H54 (cell line): ENCODE measurements at regions not wholly inside any gene's neighbourhood (a gene's known extent, or its start where the extent isn't known, plus 50 kb on each side); places are given as distances from the start of the nearest gene placed in this dataset.
"Not testable (repeated sequence)": the region's sequence is repeated elsewhere in the genome, so short reads cannot be mapped to it uniquely, and the experiment has no call there.

Experiments used
- DNase-seq: peaks from one replicate; pipeline ENCODE4 v3.0.0; 2011; ENCODE audit warnings: low spot score, mixed read lengths; ENCODE audit not compliant: insufficient read length
- FAIRE-seq: peaks from 3 replicates; lab custom pipeline; 2011; peaks lifted over from hg19 to GRCh38; lab: Jason Lieb, UNC
- POLR2A ChIP-seq: IDR thresholded peaks from 2 replicates; pipeline ENCODE4 v1.6.1; 2011; ENCODE audit warnings: low read depth, mild to moderate bottlenecking, low read length

DNA sequence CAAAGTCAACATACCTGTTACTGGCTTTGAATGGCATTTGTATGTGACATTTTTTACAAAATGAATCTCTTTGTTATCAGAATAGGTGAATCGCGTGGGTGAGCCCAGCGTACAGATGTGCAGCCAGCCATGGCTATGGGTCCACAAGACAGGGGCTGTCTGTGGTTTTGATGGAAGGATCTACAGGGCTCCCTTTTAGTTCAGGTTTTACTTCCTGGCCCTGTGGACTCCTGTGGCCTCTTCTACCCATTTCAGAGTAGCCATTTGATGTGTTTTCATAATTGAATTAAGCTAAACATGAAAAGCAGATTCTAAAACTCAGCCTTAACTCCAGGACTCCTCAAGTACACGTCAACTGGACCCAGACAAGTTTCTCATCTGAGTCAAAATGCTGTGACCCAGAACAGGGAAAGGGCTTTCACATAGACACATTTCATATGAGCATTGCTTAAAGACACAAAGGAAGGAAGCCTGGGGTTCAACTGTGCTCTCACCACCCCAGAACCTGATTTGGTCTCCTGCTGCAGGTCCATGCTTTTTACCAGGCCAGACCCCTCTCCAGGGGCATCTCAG is 105.3 kb upstream of the NAA20 start:
- TF ChIP-seq POLR2A, result no peak
- no peak for FAIRE-seq
- no peak for DNase-seq

DNA sequence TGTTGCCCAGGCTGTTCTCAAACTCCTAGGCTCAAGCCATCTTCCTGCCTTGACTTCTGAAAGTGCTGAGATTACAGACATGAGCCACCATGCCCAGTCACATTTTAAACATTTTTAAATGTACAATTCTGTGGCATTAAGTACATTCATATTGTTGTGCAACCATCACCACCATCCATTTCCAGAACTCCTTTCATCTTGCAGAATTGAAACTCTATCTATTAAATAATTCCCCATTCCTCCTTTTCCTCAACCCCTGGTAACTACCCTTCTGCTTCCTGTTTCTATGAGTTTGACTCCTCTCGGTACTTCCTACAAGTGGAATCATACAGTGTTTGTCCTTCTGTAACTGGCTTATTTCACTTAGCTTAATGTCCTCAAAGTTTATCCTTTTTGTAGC is 103.8 kb upstream of the NAA20 start:
- no peak for TF ChIP-seq POLR2A
- FAIRE-seq, result no peak
- no peak for DNase-seq

DNA sequence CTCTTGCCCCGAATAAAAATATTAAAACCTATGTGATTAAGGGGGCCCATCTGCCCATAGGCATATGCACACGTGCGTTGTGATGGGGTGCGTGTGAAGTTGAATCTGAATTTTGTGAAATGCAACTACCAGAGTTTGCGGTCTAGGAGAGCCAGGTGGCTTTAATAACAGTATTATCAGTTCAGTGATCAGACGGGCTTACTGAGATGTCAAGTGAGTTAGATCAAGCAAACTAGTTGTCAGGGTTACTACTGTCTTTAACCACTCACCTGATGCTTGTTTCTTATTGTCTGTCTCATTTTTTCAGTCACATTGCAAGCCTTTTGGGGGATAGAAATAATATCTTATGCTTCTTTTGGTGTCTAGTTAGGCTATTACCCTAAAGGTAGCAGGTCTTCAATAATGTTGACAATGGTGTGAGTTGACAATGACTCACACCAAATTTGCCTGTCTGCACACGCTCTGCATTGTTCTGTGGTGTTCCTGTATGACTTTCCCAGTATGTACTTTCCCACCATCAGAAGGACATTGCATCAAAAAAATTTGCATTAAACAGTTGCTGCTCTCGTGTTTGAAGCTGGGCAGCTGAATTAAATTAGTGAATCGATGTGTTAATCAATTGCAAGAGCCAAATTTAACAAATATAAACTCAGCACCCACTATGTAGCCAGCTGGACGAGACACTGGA is 103.1 kb upstream of the NAA20 start:
- DNase-seq (no peak), FAIRE-seq (no peak)
- TF ChIP-seq POLR2A, result no peak

DNA sequence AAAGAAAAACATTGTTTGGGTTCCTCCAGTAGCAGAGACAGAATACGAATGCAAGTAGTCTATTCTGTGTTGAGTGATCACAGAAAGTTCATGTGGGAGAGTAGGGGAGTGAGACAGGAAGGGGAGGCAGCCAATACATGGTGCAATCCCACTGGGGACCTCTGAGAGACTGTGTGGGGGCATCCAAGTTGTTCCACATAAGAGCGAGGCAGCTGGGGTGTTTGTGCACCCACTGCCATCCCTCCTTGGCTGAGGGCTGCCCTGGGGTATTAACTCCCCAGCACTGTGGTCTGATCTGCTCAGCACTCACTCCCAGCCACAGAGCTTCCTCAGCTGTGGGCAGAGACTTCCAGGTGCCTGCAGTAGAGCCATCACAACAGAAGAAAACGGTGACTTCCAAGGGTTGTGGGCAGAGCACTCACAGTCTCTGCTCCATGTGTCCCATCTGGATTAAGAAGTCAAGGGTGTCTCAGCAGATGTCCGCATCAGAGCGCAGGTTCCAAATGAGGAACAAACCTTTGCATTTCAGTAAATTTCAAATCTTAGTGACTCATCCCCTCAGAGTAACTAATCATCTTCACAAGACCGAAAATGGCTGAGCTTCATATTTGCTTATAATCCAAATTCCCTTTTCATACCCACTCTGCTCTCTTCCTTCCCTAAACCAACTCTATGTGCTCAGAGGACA is 101.9 kb upstream of the NAA20 start:
- no peak for FAIRE-seq
- TF ChIP-seq POLR2A, result no peak
- no peak for DNase-seq

DNA sequence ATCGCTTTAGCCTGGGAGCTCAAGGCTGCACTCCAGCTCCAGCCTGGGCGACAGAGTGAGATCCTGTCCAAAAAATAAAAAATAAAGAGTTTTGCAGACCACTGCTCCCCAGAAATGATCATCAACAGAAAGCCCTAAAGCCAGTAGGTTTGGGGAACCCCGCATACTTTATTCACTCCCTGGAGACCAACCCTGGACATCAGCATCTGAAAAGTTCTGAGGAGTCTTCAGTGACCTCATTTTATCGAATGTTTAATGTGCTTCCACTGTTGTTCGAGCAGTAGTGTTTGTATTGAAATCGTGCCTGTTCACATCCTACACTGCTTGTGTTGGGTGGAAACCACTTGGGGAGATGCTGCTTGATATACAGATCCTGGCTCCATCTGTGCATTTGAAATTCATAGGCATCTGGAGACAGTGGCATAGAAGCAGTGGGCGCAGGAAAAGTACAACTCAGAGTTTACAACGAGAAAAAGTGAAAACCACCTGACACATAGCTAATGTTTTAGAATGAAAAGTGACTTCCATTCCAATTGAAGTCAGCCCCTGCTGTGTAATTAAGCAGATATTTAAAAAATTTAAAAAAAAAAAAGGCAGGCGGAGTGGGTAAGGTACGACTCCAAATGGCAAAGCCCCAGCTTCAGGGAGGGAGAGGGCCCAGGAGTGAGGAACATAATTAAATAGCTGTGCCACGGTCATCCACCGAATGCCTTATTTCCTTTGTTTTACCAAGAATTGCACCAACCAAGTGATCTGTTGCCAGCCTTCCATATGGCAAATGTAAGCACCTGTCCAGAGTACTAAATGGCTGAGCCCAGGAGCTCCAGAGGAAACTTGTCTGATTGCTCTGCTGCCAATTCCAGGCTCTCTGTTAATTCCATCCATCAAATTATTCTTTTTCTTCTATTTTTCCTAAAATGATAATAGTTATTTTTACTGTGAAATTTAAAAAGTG is 100.4 kb upstream of the NAA20 start:
- DNase-seq (no peak), FAIRE-seq (no peak)
- no peak for TF ChIP-seq POLR2A

DNA sequence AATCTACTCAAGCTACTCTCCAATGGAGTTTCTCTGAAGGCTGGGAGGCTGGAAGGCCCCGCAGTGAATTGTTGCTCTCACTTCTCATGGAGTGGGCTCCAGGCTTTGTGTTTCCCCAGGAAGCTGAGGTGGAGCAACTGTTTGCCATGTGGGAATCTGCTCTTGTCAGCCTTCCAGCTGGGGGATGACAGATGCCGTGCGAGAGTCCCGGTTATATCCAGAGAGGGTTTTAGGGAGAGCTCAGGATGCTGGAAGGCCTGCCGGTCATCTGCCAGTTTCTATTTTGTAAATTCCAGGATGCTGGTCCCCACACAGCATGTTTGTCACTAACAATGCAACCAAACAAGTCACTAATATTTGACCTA is 98.2 kb upstream of the NAA20 start:
- DNase-seq (no peak), FAIRE-seq (no peak)
- TF ChIP-seq POLR2A, result no peak

DNA sequence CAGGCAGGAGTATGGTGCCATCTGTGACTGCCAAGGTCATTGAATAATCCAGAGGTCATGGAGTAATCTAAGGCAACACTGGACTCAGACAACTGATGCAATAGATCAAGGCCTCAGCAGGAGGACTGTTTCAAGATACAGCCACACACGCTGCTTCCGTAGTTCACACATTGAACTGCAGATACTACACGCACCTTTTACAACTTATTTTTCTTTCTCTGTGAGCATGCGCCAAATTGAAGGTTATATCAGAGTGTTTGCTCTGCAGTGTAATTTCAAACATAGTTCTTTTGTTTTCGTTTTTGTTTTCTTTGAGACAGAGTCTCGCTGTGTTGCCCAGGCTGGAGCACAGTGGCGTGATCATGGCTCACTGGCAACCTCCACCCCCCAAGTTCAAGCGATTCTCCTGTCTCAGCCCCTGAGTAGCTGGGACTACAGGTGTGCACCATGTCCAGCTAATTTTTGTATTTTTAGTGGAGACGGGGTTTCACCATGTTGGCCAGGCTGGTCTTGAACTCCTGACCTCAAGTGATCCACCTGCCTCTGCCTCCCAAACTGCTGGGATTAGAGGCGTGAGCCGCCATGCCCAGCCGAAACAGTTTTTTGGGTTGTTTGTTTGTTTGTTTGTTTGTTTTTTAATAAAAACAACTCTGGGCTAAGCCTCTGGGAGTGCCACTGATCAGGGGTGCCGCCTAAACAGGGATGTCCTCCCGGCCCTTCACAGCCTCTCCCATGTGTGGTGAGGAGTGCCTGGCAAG is 96.6 kb upstream of the NAA20 start:
- FAIRE-seq (no peak), DNase-seq (no peak)
- no peak for TF ChIP-seq POLR2A

DNA sequence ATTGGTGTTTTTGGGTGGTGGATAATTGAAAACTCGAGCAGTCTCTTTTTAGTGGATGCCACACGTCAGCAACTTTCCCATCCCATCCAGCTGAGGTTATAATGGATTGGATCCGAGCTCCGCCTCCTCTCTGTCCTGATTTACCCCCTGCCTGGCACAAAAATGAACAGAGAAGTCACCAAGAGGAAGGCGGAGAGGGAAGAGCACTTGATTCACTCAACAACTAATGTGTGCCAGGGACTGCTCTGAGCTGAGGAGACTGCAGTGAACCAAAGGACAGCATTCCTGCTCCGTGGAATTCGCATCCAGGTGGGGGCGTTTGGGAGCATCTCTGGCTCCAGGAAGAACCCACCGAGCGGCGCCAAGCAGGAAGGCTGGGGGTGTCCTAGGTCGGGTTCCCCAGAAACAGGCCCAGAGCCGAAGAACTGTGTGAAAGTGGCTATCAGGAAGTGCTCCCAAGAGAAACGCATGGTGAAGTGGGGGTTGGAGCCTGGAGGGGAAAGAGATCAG is 95.8 kb upstream of the NAA20 start:
- DNase-seq (no peak), FAIRE-seq (no peak)
- TF ChIP-seq POLR2A, result no peak

DNA sequence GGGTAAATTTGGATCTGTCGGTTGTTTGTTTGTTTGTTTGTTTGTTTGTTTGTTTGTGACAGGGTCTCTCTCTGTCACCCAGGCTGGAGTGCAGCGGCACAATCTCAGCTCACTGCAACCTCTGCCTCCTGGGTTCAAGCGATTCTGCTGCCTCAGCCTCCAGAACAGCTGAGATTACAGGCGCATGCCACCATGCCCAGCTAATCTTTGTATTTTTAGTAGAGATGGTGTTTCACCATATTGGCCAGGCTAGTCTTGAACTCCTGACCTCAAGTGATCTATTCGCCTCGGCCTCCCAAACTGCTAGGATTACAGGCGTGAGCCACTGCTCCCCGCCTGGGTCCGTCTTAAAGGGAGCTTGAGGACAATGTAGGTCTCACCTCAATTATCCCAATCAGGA is 95.3 kb upstream of the NAA20 start:
- not testable (repeated sequence) for DNase-seq, FAIRE-seq

DNA sequence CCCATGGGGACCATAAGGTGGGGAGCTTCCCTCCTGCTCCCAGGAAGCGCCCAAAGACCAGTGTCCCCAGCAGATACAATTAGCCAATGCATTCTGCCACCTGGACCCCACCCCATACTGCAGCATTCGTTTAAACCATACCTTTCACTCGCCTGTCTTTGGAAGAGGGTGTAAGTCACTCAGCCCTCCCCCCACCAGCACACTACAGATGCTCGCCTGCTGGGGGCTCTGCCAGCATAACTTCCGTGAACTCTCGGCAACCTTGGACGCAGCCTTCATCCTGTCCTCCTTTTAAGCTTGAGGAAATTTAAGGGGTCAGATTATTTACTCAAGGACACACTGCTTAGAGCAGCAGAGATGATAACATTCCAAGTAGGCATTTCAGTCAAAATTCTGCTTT is 94.4 kb upstream of the NAA20 start:
- no peak for FAIRE-seq
- no peak for DNase-seq
- TF ChIP-seq POLR2A, result no peak

DNA sequence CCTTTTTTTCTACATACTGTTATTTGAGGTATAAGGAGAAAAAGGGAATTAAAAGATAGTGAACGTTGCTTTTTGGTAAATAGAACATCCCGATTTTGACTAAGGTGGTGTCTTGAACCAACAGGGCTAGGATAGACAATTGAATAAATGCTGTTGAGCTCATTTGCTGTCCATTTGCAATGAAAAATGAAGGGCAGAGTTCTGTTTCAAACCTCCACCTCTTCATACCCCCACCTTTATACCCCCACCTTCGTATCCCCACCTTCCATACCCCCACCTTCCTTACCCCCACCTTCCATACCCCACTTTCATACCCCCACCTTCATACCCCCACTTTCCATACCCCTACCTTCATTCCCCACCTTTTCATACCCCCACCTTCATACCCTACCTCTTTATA is 93.4 kb upstream of the NAA20 start:
- TF ChIP-seq POLR2A, result no peak
- FAIRE-seq (no peak), DNase-seq (no peak)

DNA sequence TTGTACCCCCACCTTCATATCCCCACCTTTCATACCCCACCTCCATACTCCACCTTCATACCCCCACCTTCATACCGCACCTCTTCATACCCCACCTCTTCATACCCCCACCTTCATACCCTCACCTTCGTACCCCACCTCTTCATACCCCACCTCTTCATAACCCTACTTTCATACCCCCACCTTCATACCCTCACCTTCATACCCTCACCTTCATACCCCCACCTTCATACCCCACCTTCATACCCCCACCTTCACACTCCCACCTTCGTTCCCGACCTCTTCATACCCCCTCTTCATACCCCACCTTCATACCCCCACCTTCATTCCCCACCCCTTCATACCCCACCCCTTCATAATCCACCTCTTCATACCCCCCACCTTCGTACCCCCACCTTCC is 92.9 kb upstream of the NAA20 start:
- no peak for TF ChIP-seq POLR2A
- DNase-seq (no peak), FAIRE-seq (no peak)

DNA sequence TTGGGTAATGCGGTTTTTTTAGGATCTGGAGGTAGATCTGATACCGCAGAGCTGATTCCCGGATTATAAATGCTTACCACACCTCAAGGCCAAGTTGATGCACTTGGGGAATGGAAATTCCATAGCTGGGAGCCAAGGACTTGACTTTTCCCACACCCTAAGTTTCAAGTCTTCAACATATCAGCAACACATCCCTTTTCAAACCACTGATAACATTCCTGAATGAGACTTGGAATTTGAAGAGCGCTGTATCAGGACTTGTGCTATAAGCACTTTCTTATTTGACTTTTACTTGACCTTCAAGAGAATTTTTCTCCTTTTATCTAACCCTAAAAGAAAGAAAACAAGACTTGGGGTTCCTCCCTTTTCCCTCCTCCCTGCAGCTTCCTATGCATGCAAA is 90.6 kb upstream of the NAA20 start:
- no peak for FAIRE-seq
- no peak for TF ChIP-seq POLR2A
- no peak for DNase-seq
